LoVo (cell line): ENCODE measurements at regions not wholly inside any gene's neighbourhood (a gene's known extent, or its start where the extent isn't known, plus 50 kb on each side); places are given as distances from the start of the nearest gene placed in this dataset.
"Not testable (repeated sequence)": the region's sequence is repeated elsewhere in the genome, so short reads cannot be mapped to it uniquely, and the experiment has no call there.

Experiments used
- DNase-seq: peaks from one replicate; pipeline ENCODE4 v3.0.0-alpha.2; 2016; ENCODE audit warnings: low spot score

DNA sequence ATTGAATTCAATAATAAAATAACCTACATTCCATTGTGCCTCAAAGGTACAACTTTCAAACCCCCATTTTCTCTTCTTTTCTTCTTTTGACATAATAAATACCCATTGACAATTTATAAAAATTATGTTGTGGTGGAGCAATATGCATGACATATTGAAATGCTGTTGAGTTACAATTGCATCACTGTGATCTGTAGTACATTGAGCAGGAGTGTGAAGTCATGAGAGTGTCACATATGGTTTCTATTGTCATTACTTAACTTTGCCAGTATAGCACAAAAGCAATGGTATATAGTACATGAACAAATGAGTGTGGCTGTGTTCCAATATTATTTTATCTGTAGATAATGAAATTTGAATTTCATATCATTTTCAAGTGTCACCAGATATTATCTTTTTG, 441.3 kb downstream of the GJA1 start:
- DNase-seq: no peak

DNA sequence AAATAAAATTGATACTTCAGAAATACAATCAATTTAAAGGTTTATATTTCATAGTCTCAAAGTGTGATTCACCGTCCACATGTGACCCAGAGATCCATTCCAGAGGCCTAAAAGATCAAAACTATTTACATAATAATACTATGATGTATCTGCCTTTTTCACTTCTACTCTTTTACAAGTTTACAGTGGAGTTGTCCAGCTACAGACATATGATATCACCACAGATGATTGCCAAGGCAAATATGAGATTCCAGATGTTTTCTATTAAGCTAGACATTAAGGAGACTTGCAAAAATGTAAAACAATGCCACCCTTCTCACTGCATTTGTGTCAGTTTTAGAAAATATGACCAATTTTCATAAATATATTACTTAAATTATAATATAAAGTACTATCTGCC, 443.7 kb downstream of the GJA1 start:
- DNase-seq: no peak

DNA sequence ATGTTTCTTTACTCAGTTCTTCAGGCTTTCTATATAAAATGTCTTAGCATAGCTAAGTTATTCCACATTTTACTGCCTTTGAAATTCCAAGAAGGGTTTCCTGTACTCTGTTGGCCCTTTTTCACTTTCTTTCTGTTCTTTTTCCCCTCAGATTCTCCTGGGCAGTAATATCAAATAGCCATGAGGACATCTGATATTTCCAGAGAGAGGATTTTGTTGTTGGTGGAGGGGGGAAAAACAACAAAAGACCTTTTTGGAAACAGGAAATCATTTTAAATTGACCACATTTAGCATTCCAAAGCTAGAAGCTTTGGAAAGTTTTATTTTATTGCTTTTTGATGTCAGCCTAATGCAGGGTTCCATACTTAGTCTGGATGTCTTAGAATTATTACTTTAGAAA, 445.4 kb downstream of the GJA1 start:
- DNase-seq: no peak

DNA sequence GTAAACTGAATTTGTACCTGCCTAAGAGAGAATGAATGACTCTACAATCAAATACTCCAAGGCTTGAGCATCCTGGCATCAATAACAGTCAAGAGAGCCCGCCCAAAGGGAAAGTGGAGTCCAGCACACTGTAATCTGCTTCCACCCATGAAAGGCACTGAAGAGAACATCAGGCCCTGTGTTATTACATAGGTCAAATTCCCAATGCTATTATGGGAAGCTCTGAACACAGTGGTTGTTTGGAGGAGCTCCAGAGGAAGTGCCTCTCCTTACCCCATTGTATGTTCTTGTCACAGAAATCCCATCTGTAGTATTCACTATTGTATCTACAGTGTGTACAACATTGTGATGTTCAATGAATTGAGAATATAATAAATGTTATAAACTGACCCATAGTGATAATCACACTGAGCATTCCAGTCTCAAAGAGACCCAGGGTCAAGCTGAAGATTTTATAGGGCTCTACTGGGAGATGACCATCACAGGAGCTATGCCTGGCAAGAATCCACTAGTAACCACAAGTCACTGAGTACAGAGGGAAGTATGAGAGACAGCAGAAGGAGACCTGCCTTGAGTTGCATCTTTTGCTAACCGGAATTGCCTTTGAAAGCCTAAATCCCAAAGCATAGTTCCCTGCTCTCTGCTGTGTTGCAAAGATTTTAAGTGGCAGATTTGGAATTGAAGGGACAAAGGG, 446.7 kb downstream of the GJA1 start:
- DNase-seq: peak; percentile 46

DNA sequence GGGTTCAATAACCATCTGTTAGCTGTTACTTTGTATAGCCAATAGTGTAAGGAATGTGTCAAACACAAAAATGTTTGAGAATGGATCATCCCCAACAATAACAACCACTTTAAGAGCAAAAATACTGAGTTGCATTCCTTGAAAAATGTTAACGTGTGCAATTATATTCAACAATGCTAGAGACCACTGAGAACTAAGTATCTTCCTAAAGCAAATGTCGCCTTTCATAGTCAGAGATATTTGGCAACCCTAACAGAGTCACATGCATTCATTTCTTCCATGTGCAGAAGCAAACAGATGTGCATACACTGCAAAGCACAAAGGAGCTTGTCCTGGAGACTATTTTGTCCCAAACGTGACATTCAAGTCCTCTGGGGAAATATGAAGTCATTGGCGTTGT, 448.6 kb downstream of the GJA1 start:
- DNase-seq: no peak

DNA sequence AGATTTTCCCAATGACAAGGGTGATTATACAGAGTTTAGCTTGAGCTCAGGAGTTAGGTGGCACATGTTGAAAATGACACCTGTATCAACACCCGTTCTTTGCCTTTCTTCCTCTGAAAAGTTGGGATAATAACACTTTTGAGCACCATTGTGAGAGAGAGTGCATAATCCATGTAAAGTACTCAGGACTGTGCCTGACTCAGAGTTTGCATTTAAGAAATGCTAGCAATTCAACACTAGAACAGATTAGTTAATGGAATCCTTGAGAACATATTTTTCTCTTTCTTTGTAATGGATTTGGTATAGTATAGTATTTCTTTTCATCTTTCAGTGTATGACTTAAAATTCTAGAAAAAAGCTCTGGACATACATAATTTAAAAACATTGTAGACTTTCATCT, 449.2 kb downstream of the GJA1 start:
- no peak for DNase-seq

DNA sequence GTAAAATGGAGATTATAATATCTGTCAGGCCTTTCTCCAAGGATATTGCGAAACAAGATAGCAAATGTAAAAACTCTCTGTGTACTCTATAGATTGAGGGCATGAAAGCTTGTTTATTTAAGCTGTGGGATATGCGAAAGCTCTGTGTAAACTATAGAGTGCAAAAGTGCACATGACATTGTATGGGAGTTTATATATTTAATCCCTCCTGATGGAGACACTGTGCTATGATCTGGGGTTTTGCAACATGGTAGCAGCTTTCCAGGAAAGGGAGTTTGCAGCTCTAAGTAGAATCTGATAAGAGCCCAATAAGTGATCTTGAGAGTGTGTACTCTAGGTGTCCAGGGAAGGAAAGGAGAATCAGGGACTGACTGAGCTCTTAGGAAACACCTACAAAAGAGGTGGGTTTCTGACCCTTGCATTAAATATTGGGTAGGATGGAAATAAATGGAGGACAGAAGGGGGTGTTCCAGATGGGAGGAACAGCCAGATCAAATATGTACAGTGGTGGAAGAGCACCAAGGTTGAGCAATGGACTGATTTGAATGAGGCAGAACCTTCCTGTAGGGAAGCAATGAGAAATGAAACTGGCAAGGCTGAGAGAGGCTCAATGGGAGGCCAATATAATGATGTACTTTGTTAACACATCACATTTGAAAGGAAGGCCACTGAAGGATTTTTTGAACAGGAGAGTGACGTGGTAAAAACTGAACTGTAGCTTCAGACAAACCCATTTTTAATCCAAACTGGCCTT, 450.1 kb downstream of the GJA1 start:
- DNase-seq: no peak

DNA sequence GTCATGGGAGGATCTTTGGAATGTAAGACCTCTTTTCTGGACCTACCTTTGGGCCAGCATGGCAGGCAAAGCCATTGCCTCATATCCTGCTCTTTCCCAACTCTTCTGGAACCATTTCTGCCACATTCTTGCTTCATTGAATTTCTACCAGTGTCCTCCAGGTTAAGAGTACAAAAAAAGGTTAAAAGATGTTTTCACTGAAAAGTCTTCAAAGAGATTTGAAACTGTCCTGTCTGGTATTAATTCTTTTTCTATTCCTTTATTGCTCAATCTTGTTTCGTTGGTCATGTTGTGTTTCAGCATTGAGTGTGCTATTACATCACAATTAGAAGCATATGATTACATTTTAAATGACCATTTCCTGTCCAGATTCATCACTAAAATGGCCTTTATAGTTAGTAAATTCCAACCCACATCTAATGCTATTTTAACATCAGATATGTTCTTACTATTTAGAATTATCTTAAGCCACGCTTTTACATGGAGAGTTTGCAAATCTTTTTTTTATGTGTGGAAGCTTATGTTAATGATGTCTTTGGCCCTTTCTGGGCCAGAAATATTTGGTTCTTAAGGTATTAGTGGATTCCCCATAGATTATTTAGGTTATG, 450.9 kb downstream of the GJA1 start:
- DNase-seq: no peak

DNA sequence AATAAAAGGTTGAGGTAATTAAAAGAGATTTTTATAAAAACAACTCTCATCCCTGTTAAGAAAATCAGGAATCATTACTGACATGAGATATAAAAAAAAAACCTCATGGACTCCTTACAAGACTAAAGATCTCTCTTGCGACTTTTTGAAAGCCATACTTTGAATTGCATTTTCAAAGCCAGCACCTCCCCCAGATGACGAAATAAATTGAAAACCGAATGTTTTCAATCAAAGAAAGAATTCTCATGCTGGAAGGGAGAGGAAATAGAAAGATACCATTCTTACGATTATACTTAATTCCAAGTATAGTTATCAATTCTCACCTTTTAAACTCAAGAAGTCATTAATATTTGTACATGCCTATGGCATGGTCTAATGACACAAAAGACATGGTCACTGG, 452.3 kb downstream of the GJA1 start:
- no peak for DNase-seq

DNA sequence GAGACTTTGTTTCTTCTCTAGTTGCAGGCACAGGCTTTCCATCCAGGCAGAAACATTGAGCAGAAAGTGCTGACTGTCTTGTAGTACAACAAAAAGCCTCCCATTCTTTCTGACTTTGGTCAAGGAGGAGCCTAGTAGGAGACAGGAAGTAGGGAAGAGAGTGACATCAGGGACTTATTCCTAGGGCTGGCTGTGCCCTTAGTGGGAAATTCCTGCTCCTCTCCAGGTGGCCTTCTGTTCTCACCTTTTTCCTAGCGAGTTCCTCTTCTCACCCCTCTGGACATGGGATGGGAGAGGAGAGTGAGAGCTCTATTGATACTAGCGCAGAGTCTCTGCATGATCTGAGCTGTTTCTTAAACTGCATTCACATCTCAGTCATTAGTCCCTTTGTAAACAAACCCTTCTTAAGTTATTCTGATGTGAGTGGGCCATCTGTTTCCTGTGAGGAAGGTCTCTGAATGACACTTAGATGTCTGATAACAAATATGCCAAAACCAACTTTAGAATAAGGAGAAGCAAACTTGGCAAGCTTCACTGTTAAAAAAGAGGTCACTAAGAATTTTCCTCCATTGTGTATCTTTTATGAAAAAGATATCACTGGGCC, 455.0 kb downstream of the GJA1 start:
- DNase-seq: no peak

DNA sequence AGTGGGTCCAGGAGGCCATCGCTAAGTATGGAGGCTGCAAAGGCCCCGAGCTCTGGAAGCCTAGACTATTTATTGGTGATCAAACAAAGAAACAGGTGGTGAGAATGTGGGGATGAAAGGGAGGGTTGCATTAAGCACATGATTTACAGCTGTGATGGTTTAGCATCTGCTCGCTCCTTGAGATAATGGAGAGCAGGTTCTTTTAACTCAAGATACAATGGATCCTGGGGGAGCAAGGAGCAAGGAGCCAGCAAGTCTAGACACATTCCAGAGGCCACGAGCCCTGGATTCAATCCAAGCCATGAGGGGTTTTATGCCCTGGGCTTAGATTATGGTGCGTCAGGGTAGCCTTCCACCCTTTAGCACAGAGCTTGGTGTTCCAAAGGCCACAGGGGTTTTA, 460.3 kb downstream of the GJA1 start:
- not testable (repeated sequence) for DNase-seq

DNA sequence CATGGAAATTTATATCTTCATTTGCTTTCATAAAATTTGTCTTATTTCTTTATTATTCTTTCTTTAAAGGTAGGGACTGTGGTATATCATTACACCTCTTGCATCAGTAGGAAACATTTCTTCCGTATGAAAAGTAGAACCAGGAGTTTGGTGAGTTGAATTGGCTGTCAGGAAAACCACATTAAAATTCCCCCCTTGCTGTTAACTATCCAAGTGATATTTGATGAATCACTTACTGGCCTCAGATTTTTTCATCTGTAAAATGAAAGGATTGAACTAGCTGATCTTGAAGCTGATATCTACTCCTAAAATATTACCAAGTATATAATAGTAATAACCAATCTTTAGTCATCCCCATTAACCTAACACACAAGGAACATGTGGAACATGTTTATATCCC, 460.9 kb downstream of the GJA1 start:
- DNase-seq: no peak

DNA sequence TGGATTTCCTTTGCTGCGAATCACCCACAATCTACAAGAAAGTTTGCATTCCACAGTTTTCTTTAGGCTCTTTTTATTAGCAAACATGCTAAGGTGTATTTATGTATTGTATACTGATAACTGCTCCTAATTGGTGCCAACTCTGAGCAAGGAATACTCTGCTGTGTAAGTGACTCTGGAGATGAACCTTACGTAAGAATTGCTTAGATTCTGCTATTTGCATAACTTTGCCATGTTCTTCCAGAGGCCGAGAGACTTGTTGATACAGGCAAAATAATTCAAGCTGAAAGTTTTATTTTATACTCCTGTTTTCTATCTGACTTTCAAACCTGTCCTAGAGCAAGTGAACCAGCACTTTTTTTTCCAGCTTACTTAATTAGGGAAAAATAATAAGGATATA, 461.3 kb downstream of the GJA1 start:
- DNase-seq: no peak

DNA sequence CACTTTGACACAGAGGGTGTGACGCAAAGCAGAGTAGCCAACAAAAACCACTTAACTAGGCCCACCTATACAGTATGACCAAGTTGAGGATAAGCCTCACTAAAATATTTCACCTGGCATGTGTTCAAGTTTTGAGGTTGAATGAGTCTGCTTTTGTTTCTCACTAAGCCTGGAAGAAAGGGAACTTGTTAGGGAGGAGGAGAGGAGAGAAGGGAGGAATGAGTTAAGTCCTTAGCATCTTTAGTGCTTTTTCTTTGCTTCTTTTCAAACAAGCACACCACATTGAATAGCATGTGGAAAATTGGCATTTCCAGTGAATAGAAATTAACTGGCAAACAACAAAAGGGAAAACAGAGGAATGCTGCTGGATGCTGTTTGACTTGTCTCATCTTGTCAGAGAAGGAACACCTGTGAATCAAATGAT, 461.9 kb downstream of the GJA1 start:
- DNase-seq: no peak

DNA sequence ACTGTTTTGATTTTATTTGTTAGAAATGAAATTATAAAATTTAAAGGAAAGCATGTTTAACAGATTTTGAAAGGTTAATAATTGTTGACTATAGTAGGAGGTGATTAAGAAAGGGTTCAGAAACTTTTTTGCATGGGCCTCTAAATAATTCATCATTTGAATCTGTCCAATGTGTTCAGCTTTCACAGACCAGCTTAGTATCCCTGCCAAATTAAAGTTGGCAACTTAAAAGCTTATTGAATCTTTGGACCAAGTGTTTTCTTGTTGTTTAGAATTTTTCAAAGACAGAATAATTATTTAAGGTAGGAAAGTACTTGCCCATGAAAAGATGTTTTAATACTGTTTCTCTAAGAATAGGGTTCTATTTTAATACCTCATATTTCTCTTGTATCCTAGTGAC, 466.0 kb downstream of the GJA1 start:
- DNase-seq: no peak

DNA sequence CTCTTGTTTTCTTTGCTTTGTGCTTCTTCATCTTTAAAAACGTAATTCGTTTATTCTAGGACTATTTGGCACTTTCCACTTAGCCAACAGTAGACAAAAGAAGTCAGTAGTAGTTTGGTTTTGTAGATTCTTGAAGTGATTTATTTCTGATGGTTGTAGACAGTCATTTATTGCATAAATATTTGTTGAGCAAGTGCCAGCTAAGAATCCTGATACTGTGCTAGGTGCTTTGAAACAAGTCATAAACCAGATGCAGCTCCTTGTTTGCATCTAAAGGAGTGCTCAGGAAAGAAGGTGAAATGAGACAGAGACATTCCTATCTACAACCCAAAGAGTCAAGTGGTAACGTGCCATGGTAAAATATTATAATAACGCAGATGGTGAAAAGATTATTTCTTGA, 469.1 kb downstream of the GJA1 start:
- DNase-seq: no peak

DNA sequence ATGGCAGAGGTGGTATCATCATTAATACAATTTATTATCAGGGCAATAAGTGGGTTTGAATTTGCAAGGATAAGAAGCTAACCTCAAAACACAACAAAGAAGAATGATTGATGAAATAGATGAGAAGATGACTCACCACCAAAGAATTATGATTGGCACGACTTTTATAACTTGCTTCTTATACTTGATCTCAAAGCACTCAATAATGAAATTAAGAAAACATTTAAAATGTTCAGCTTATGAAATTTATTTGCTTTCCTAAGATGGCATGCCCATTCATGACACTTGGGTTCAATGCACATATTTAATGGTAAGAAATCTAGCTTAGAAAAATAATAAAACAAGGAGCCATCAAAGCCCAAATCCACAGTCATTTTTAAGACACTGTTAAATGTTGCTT, 477.5 kb downstream of the GJA1 start:
- DNase-seq: no peak

DNA sequence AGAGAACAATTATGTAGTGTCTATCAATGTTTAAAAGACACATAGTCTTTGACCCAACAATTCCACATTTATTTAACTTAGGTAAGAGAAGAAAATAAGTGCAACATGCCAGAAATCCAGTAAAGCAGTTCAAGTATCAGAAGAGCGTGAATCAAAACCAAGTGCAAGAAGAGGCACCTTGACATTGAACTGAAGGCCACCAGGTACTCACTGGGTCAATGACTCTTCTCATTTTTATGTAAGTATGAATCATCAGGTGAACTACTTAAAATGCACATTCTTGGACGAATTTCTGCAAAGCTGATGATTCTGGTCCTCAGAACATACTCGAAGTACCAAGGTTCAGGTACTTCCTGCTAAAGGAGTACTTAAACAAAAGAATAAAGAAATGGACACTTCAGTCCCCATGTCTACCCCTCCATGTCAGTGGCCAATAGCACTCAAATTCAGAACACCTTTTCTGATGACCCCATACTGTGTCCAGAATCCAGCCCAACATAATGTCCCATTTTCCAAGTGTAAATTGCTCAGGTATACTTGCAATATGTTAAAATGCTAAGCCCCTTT, 481.9 kb downstream of the GJA1 start:
- no peak for DNase-seq

DNA sequence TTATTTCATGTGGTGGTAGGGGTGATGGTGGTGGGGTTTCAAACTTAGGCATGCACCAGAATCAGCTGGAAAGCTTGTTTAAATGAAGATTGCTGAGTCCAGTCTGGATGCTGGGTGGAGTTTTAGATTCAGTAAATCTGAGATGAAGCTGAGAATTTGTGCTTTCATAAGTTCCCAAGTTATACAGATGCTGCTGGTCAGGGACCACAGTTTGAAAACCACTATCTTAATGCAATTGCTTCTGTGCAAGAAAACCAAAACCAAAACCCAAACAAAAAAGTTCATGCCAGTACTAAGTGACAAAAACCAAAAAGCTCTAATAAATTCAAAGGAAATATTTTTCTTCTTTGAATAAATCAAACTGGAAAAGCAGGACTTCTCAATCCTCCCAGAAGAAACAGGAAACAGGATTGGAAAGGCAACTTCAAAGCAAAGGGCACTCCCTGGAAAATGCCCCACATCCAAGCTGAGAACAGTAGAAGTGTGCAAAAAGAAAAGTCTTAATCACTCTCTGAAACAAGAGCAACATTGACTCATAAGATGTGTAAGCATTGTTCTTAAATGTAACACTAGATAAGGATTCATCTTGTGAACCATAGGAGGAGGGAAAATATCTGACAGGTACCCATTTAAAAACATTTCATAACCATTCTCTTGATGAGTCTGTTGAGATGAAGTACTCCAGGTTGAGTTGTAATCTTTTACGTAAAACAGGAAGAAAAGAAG, 481.5 kb upstream of the HSF2 start:
- no peak for DNase-seq

DNA sequence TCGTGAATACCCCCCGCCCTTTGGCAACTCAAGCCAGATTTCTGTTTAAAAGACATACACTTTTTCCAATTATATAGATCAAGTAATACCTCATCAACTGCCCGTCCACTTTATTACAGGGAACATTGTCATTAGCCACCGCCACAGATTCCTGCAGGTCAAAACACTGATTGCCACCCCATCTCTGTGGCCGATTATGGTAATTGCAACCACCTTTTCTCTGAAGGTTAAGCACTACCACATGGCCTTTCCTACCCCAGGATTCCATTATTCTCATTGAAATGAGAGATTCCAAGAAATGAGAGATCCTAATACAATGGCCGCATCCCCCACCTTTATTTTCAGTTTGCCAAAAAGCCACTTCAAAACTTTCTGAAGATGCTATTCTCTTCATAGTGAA, 478.8 kb upstream of the HSF2 start:
- DNase-seq: no peak

DNA sequence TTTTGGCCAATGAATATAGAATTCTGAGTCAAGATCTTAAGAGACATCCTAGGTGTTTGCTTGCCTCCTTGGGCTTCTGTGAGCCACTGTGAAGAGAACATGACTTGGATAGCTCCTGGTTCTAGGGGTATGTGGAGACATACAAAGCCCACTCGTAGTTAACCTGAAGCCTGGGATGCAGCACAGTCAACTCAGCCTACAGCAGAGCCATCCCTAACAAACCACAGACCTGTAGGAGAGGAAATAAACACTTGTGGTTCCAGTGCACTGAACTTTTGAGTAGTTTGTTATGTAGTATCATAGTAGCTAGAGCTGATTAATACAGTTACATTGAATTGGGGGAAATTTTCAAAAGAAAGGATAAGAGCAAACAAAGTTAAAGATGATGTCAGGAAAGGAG, 474.4 kb upstream of the HSF2 start:
- no peak for DNase-seq
